HepG2 (cell line): ENCODE measurements at regions not wholly inside any gene's neighbourhood (a gene's known extent, or its start where the extent isn't known, plus 50 kb on each side); places are given as distances from the start of the nearest gene placed in this dataset.

Source experiments
- ATAC-seq: fragments of 200-7000 bp; cut with Tn5 transposase; 3 replicates; pipeline ENCODE4 v1.9.1; 2020; ENCODE audit warnings: mild to moderate bottlenecking, moderate library complexity
- BruUV-seq: library from RNA; stranded (reverse); fragments of 400-500 nt; replicated peaks from 2 replicates; lab custom pipeline; 2021; lab: Mats Ljungman, UMichigan
- CTCF ChIA-PET: fragments of 300-600 bp; formaldehyde crosslinking; extraction: SDS; loops from one replicate; lab custom pipeline; 2021; ENCODE audit warnings: low total read pairs, inconsistent platforms, low intra/inter-chr PET ratio; lab: Yijun Ruan, JAX
- POLR2A ChIA-PET: fragments of 350-600 bp; sonication (Branson Sonifier 250); formaldehyde crosslinking; loops from one replicate; lab custom pipeline; 2020; ENCODE audit warnings: antibody characterized with exemption, inconsistent platforms; lab: Yijun Ruan, JAX
- DNase-seq: peaks from one replicate; pipeline ENCODE4 v3.0.0-alpha.2; 2015; ENCODE audit warnings: low spot score
- FAIRE-seq: peaks from 3 replicates; lab custom pipeline; 2011; peaks lifted over from hg19 to GRCh38; lab: Jason Lieb, UNC
- H2AFZ ChIP-seq: one replicate; pipeline ENCODE4 v1.6.1; 2011; ENCODE audit warnings: low read length, inconsistent platforms
- H3K27ac ChIP-seq: fragments of 300-600 bp; 3 replicates; pipeline ENCODE4 v1.8.0; 2011; ENCODE audit warnings: mixed run types, mild to moderate bottlenecking, mixed read lengths, low read length, inconsistent platforms; ENCODE audit not compliant: insufficient read depth; ENCODE audit errors: extremely low read length
- H3K27me3 ChIP-seq, 2 experiments: fragments of 200-600 bp in 1 of 2; 2 replicates in 1 of 2; 3 replicates in 1 of 2; pipeline versions ENCODE4 v1.6.0 to v1.8.0; 2011; ENCODE audit warnings: low read length in 2 of 2, mild to moderate bottlenecking in 2 of 2, moderate library complexity in 2 of 2, inconsistent platforms in 1 of 2; ENCODE audit not compliant: insufficient read depth in 2 of 2, control insufficient read depth in 1 of 2
- H3K36me3 ChIP-seq, 2 experiments: fragments of 200-600 bp in 1 of 2; replicated peaks in 1 of 2; 2 replicates in 1 of 2; 3 replicates in 1 of 2; pipeline versions ENCODE4 v1.5.1 to v1.8.0; 2011; ENCODE audit warnings: low read length in 2 of 2, inconsistent platforms in 1 of 2; ENCODE audit not compliant: insufficient read depth in 2 of 2, control insufficient read depth in 1 of 2
- H3K4me1 ChIP-seq: 2 replicates; pipeline ENCODE4 v1.5.1; 2012; ENCODE audit warnings: low read length, inconsistent platforms; ENCODE audit not compliant: insufficient read depth
- H3K4me2 ChIP-seq: 2 replicates; pipeline ENCODE4 v1.6.0; 2011; ENCODE audit warnings: low read depth, low read length, inconsistent platforms
- H3K4me3 ChIP-seq, 3 experiments: fragments of 200-600 bp in 1 of 3; sonication (generic), shearing (Covaris generic) in 1 of 3; replicated peaks in 1 of 3; 2 replicates each; pipeline ENCODE4 v1.5.1; 2011 to 2016; ENCODE audit warnings: low read length in 3 of 3, inconsistent platforms in 2 of 3, low read depth in 2 of 3, mild to moderate bottlenecking in 2 of 3, control low read depth in 1 of 3, mixed read lengths in 1 of 3; ENCODE audit not compliant: insufficient read depth in 1 of 3
- H3K79me2 ChIP-seq: one replicate; pipeline ENCODE4 v1.6.1; 2011; ENCODE audit warnings: low read length, inconsistent platforms; ENCODE audit not compliant: insufficient read depth
- H3K9ac ChIP-seq: 2 replicates; pipeline ENCODE4 v1.6.0; 2011; ENCODE audit warnings: mild to moderate bottlenecking, low read depth, low read length, inconsistent platforms; ENCODE audit not compliant: insufficient read depth
- H3K9me3 ChIP-seq: 2 replicates; pipeline ENCODE4 v1.5.1; 2012; ENCODE audit warnings: mild to moderate bottlenecking, low read length
- H4K20me1 ChIP-seq: 2 replicates; pipeline ENCODE4 v1.6.0; 2011; ENCODE audit warnings: inconsistent platforms, mild to moderate bottlenecking, low read length, moderate library complexity; ENCODE audit not compliant: insufficient read depth
- DPF2 ChIP-seq: sonication (generic); formaldehyde crosslinking; IDR thresholded peaks from 2 replicates; pipeline ENCODE4 v1.4.0; 2020; ENCODE audit warnings: mild to moderate bottlenecking, low read depth, missing genetic modification reagents, borderline replicate concordance
- MEIS1 ChIP-seq: sonication (generic); formaldehyde crosslinking; IDR thresholded peaks from 2 replicates; pipeline ENCODE4 v1.9.0; 2021; ENCODE audit warnings: mild to moderate bottlenecking, missing genetic modification reagents, moderate library complexity, borderline replicate concordance
- NCOA2 ChIP-seq: sonication (generic); formaldehyde crosslinking; IDR thresholded peaks from 2 replicates; pipeline ENCODE4 v1.8.0; 2022; ENCODE audit warnings: inconsistent platforms
- RFX3 ChIP-seq: IDR thresholded peaks from 2 replicates; pipeline ENCODE4 v1.6.1; 2016; ENCODE audit warnings: missing biosample characterization, missing genetic modification reagents
- SAP130 ChIP-seq: IDR thresholded peaks from 2 replicates; pipeline ENCODE4 v1.6.1; 2016; ENCODE audit warnings: low read depth
- ZNF274 ChIP-seq: sonication (generic); formaldehyde crosslinking; IDR thresholded peaks from 2 replicates; pipeline ENCODE4 v1.5.1; 2020; ENCODE audit warnings: mild to moderate bottlenecking, missing genetic modification reagents
- ZNF354B ChIP-seq: sonication (generic); formaldehyde crosslinking; IDR thresholded peaks from 2 replicates; pipeline ENCODE4 v1.8.0; 2022; ENCODE audit warnings: mild to moderate bottlenecking, missing genetic modification reagents
- in situ Hi-C: cut with HindIII; loops from 2 replicates; pipeline ENCODE4 v1.10.0; 2017; ENCODE audit warnings: low pct_unique_long_range_greater_than_20kb; ENCODE audit not compliant: extremely low pct_ligation_motif_present
- intact Hi-C: fragments of 100-400 bp; cut with micrococcal nuclease; formaldehyde crosslinking; loops from one replicate; pipeline ENCODE4 v1.10.0; 2022; ENCODE audit not compliant: unreplicated experiment
- TF ChIP-seq, protein P1 (sequence below): sonication (generic); formaldehyde crosslinking; IDR thresholded peaks from 2 replicates; pipeline ENCODE4 v1.4.0; 2020; ENCODE audit warnings: missing genetic modification reagents, borderline replicate concordance
- TF ChIP-seq, protein P2 (sequence below): sonication (generic); formaldehyde crosslinking; IDR thresholded peaks from 2 replicates; pipeline ENCODE4 v1.5.0; 2020; ENCODE audit warnings: mild to moderate bottlenecking, missing genetic modification reagents

DNA sequence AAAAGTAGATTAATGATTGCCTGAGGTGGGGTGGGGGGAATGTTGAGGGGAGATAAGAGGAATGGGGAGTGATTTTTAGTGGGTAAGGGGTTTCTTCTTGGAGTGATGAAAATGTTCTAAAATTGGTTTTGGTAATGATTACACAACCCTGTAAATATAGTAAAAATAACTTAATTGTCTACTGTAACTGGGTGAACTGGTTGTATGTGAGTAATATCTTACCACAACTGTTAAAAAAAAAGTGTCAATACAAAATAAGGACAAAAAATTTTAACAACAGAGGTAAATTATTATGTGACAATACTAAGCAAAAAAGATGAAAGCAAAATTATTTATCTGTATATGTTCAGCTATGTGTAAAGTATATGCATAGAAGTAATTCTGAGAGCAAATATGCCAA is 86.3 kb upstream of the RASSF8 start:
- intact Hi-C loops (no loop called here), in situ Hi-C loops (no loop called here)
- Histone ChIP-seq H3K9ac (no peak overlapping the region), H3K27ac (no peak overlapping the region), H3K79me2 (no peaks in the 10 kb centered on the region), H3K9me3 (no peaks in the 10 kb centered on the region), H3K27me3 (no peaks in the 10 kb centered on the region), H3K4me2 (no peak overlapping the region), H3K4me3 (no peak overlapping the region), H3K4me1 (no peaks in the 10 kb centered on the region), H2AFZ (no peak overlapping the region), H3K36me3 (no peaks in the 10 kb centered on the region), H4K20me1 (no peaks in the 10 kb centered on the region)
- no peak for ATAC-seq
- no TSS peak for BruUV-seq
- TF ChIP-seq, protein P1, sequence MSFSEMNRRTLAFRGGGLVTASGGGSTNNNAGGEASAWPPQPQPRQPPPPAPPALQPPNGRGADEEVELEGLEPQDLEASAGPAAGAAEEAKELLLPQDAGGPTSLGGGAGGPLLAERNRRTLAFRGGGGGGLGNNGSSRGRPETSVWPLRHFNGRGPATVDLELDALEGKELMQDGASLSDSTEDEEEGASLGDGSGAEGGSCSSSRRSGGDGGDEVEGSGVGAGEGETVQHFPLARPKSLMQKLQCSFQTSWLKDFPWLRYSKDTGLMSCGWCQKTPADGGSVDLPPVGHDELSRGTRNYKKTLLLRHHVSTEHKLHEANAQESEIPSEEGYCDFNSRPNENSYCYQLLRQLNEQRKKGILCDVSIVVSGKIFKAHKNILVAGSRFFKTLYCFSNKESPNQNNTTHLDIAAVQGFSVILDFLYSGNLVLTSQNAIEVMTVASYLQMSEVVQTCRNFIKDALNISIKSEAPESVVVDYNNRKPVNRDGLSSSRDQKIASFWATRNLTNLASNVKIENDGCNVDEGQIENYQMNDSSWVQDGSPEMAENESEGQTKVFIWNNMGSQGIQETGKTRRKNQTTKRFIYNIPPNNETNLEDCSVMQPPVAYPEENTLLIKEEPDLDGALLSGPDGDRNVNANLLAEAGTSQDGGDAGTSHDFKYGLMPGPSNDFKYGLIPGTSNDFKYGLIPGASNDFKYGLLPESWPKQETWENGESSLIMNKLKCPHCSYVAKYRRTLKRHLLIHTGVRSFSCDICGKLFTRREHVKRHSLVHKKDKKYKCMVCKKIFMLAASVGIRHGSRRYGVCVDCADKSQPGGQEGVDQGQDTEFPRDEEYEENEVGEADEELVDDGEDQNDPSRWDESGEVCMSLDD, result no peak
- TF ChIP-seq SAP130 (CRISPR knock-in tag) (no peak), RFX3 (CRISPR knock-in tag) (no peak), NCOA2 (CRISPR knock-in tag) (no peak), DPF2 (CRISPR knock-in tag) (no peak), ZNF274 (CRISPR knock-in tag) (no peak), MEIS1 (CRISPR knock-in tag) (no peak), ZNF354B (no peak)
- TF ChIP-seq, protein P2, sequence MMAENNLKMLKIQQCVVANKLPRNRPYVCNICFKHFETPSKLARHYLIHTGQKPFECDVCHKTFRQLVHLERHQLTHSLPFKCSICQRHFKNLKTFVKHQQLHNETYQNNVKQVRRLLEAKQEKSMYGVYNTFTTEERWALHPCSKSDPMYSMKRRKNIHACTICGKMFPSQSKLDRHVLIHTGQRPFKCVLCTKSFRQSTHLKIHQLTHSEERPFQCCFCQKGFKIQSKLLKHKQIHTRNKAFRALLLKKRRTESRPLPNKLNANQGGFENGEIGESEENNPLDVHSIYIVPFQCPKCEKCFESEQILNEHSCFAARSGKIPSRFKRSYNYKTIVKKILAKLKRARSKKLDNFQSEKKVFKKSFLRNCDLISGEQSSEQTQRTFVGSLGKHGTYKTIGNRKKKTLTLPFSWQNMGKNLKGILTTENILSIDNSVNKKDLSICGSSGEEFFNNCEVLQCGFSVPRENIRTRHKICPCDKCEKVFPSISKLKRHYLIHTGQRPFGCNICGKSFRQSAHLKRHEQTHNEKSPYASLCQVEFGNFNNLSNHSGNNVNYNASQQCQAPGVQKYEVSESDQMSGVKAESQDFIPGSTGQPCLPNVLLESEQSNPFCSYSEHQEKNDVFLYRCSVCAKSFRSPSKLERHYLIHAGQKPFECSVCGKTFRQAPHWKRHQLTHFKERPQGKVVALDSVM (CRISPR knock-in tag), result no peak
- FAIRE-seq, result no peak
- no peak for DNase-seq
- POLR2A ChIA-PET, result no interaction called here
- CTCF ChIA-PET, result no interaction called here
